Peyer's patch (tissue), 4 donors: ENCODE measurements at regions not wholly inside any gene's neighbourhood (a gene's known extent, or its start where the extent isn't known, plus 50 kb on each side); places are given as distances from the start of the nearest gene placed in this dataset.

Source experiments
- DNase-seq, 3 donors: peaks; one replicate each; pipeline ENCODE4 v3.0.0-alpha.2; 2017 to 2019
- H3K27ac ChIP-seq, 4 donors: fragments of 200-600 bp; sonication (generic); one replicate each; pipeline ENCODE4 v1.5.1; 2016 to 2019
- H3K27me3 ChIP-seq, 2 donors: fragments of 200-600 bp; sonication (generic); one replicate each; pipeline ENCODE4 v1.5.1; 2019
- H3K36me3 ChIP-seq, 3 donors: fragments of 200-600 bp; sonication (generic); one replicate each; pipeline ENCODE4 v1.5.1; 2016 to 2019
- H3K4me1 ChIP-seq, 4 donors: fragments of 200-600 bp; sonication (generic); one replicate each; pipeline ENCODE4 v1.5.1; 2016 to 2019
- H3K4me3 ChIP-seq, 4 donors: fragments of 200-600 bp; sonication (generic); 1 replicate in 3 of 4; 2 replicates in 1 of 4; pipeline ENCODE4 v1.5.1; 2016 to 2019; ENCODE audit warnings: mild to moderate bottlenecking in 1 of 4
- H3K9me3 ChIP-seq, 4 donors: fragments of 200-600 bp; sonication (generic); one replicate each; pipeline ENCODE4 v1.5.1; 2016 to 2019; ENCODE audit warnings: mild to moderate bottlenecking in 1 of 4
- CTCF ChIP-seq, 6 experiments: fragments of 450-650 bp in 4 of 6; fragments of 200-600 bp in 2 of 6; sonication (generic) in 1 of 6; IDR thresholded peaks; one replicate each; pipeline ENCODE4 v1.5.1; 2017 to 2019; ENCODE audit warnings: antibody characterized with exemption in 6 of 6, mild to moderate bottlenecking in 3 of 6, moderate library complexity in 1 of 6
- POLR2A ChIP-seq, 2 donors: fragments of 450-650 bp; IDR thresholded peaks; one replicate each; pipeline ENCODE4 v1.5.1; 2017; ENCODE audit warnings: antibody characterized with exemption in 2 of 2, mild to moderate bottlenecking in 2 of 2, moderate library complexity in 2 of 2

- Histone ChIP-seq H3K27ac (no peak overlapping the region), H3K4me3 (no peak overlapping the region), H3K36me3 (no peaks in the 10 kb centered on the region), H3K27me3 (no peaks in the 10 kb centered on the region), H3K9me3 (no peaks in the 10 kb centered on the region), H3K4me1 (no peaks in the 10 kb centered on the region)
- no peak for TF ChIP-seq POLR2A (IDR thresholded peaks at IDR 0.05)
- TF ChIP-seq CTCF (IDR thresholded peaks at IDR 0.05) = no peak
- DNase-seq = no peak
These were observed 1116.2 kb downstream of the FLRT2 start for GRCh38 chr14:86646125-86646524.

GRCh38 chr14:86641310-86641709 lies 1111.4 kb downstream of the FLRT2 start:
- H3K4me1 ChIP-seq = no peaks in the 10 kb centered on the region
- no peak for TF ChIP-seq POLR2A (IDR thresholded peaks at IDR 0.05)
- TF ChIP-seq CTCF (IDR thresholded peaks at IDR 0.05) = no peak
- no peak for DNase-seq

GRCh38 chr14:86640288-86640687 lies 1110.3 kb downstream of the FLRT2 start:
- Histone ChIP-seq H3K4me1 (no peaks in the 10 kb centered on the region), H3K9me3 (no peaks in the 10 kb centered on the region), H3K27ac (no peak overlapping the region), H3K27me3 (no peaks in the 10 kb centered on the region), H3K4me3 (no peak overlapping the region), H3K36me3 (no peaks in the 10 kb centered on the region)
- no peak for DNase-seq
- TF ChIP-seq CTCF (IDR thresholded peaks at IDR 0.05) = no peak
- TF ChIP-seq POLR2A (IDR thresholded peaks at IDR 0.05) = no peak

More at GRCh38 chr14:86641310-86641709, 1111.4 kb downstream of the FLRT2 start:
- no peaks in the 10 kb centered on the region for H3K27me3 ChIP-seq
- no peak overlapping the region for H3K4me3 ChIP-seq
- no peaks in the 10 kb centered on the region for H3K36me3 ChIP-seq
- H3K9me3 ChIP-seq = no peaks in the 10 kb centered on the region
- no peak overlapping the region for H3K27ac ChIP-seq

GRCh38 chr14:86639666-86640065 lies 1109.7 kb downstream of the FLRT2 start:
- no peak overlapping the region for H3K27ac ChIP-seq
- no peak overlapping the region for H3K4me3 ChIP-seq
- no peaks in the 10 kb centered on the region for H3K27me3 ChIP-seq
- no peaks in the 10 kb centered on the region for H3K36me3 ChIP-seq
- no peaks in the 10 kb centered on the region for H3K9me3 ChIP-seq
- no peaks in the 10 kb centered on the region for H3K4me1 ChIP-seq
- no peak for TF ChIP-seq CTCF (IDR thresholded peaks at IDR 0.05)
- TF ChIP-seq POLR2A (IDR thresholded peaks at IDR 0.05) = no peak
- no peak for DNase-seq

GRCh38 chr14:86639146-86639545 lies 1109.2 kb downstream of the FLRT2 start:
- no peaks in the 10 kb centered on the region for H3K36me3 ChIP-seq
- H3K4me1 ChIP-seq = no peaks in the 10 kb centered on the region
- TF ChIP-seq CTCF (IDR thresholded peaks at IDR 0.05) = no peak
- TF ChIP-seq POLR2A (IDR thresholded peaks at IDR 0.05) = no peak
- no peaks in the 10 kb centered on the region for H3K27me3 ChIP-seq
- H3K27ac ChIP-seq = no peak overlapping the region
- H3K4me3 ChIP-seq = no peak overlapping the region
- no peak for DNase-seq
- H3K9me3 ChIP-seq = no peaks in the 10 kb centered on the region

- Histone ChIP-seq H3K9me3 (no peaks in the 10 kb centered on the region), H3K27ac (no peak overlapping the region), H3K36me3 (no peaks in the 10 kb centered on the region), H3K4me1 (no peaks in the 10 kb centered on the region), H3K27me3 (no peaks in the 10 kb centered on the region), H3K4me3 (no peak overlapping the region)
- TF ChIP-seq CTCF (IDR thresholded peaks at IDR 0.05) (no peak), POLR2A (IDR thresholded peaks at IDR 0.05) (no peak)
- no peak for DNase-seq
These were observed 1097.1 kb downstream of the FLRT2 start for GRCh38 chr14:86627080-86627479.
